ENCODE measurements at regions not wholly inside any gene's neighbourhood (a gene's known extent, or its start where the extent isn't known, plus 50 kb on each side); places are given as distances from the start of the nearest gene placed in this dataset.

DNA sequence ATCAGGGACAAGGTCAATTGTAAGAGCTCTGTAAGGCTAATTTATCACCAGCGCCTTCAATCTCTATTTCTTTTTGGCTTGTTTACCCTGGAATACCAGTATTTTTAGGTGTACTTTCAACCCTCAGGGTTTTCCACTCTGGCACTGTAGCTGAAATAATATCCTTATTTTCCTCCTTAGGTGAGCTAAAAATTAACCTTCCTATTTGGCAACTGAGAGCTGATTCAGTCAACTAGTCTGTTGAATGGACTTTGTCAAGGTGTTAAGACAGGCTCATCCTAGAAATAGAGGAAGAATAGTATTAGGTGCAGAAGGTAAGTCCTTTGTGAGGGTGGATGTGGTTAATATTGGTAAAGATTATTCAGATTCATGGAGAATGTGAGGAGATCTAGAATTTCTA, 101.3 kb upstream of the BANK1 start:
- H3K27me3 ChIP-seq (ENCODE audit: insufficient read depth, low read depth, severe bottlenecking) = no peaks in the 10 kb centered on the region
- H3K4me3 ChIP-seq (ENCODE audit: low read depth, low read length) = no peak overlapping the region
- TF ChIP-seq, protein P1, sequence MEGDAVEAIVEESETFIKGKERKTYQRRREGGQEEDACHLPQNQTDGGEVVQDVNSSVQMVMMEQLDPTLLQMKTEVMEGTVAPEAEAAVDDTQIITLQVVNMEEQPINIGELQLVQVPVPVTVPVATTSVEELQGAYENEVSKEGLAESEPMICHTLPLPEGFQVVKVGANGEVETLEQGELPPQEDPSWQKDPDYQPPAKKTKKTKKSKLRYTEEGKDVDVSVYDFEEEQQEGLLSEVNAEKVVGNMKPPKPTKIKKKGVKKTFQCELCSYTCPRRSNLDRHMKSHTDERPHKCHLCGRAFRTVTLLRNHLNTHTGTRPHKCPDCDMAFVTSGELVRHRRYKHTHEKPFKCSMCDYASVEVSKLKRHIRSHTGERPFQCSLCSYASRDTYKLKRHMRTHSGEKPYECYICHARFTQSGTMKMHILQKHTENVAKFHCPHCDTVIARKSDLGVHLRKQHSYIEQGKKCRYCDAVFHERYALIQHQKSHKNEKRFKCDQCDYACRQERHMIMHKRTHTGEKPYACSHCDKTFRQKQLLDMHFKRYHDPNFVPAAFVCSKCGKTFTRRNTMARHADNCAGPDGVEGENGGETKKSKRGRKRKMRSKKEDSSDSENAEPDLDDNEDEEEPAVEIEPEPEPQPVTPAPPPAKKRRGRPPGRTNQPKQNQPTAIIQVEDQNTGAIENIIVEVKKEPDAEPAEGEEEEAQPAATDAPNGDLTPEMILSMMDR (IDR thresholded peaks at IDR 0.05; ENCODE audit: low read depth, low read length) = no peak
- H3K27ac ChIP-seq = no peak overlapping the region
- no peak for DNase-seq
- no peaks in the 10 kb centered on the region for H3K36me3 ChIP-seq
- no peaks in the 10 kb centered on the region for H3K9me3 ChIP-seq (ENCODE audit: severe bottlenecking)

DNA sequence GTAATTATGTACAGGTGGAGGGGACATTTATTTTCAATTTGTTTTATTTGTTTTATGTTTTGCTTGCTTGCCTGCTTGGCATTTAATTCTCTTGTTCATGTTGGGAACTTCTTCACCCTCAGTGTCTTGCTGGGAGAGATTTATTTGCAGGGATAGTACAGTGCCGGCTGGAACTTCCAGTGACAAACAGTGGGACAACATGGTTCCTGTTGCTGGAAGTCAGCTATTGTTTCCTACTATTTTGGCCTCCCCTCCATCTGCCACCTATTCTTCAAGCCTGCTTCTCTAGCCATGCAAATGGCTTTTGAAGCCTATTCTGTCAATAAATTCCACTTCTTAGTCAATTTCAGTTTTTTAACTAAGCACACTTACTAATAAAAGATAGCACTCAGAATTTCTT, 105.4 kb upstream of the BANK1 start:
- Histone ChIP-seq H3K9me3 (ENCODE audit: severe bottlenecking) (no peaks in the 10 kb centered on the region), H3K27me3 (ENCODE audit: insufficient read depth, low read depth, severe bottlenecking) (no peaks in the 10 kb centered on the region), H3K4me3 (ENCODE audit: low read depth, low read length) (no peak overlapping the region), H3K36me3 (no peaks in the 10 kb centered on the region), H3K27ac (no peak overlapping the region)
- DNase-seq = no peak
- TF ChIP-seq, protein P1 (IDR thresholded peaks at IDR 0.05; ENCODE audit: low read depth, low read length) = no peak

DNA sequence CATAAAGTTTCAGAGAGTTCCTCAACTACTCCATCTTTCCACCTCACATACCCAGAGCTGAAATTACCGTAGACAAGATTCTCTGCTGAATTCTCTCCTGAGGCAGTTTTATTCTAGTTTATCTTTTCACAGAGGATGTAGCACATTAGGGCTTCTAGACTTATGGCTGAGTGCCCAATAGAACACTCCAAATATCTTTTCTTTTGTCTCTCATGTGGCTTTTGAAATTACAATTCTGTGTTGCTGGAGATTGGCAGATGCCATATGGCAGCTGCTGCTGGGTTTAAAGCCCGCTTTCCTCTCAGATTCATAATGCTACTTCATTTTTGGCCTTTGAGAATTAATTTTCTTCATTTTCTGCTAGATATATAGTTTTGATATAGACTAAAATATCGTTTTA, 107.6 kb upstream of the BANK1 start:
- H3K9me3 ChIP-seq (ENCODE audit: severe bottlenecking) = no peaks in the 10 kb centered on the region
- no peak overlapping the region for H3K4me3 ChIP-seq (ENCODE audit: low read depth, low read length)
- H3K36me3 ChIP-seq = no peaks in the 10 kb centered on the region
- TF ChIP-seq, protein P1 (IDR thresholded peaks at IDR 0.05; ENCODE audit: low read depth, low read length) = no peak
- no peak overlapping the region for H3K27ac ChIP-seq
- no peaks in the 10 kb centered on the region for H3K27me3 ChIP-seq (ENCODE audit: insufficient read depth, low read depth, severe bottlenecking)
- no peak for DNase-seq

DNA sequence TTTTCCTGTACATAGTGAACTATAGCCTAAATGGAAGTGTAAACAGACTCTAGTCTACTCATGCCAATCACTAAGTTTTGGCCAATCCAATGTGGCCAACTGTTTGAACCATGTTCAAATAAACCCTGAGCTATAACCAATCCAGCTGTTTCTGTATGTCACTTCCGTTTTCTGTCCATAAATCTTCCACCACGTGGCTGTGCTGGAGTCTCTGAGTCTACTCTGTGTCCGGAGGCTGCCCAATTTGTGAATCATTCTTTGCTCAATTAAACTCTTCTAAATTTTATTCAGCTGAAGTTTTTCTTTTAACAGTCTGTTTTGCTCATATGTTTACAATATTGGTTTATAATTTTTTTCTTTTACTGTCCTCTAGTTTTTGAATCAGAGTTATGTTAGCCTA, 112.3 kb upstream of the BANK1 start:
- DNase-seq = no peak
- no peak overlapping the region for H3K27ac ChIP-seq
- TF ChIP-seq, protein P1 (IDR thresholded peaks at IDR 0.05; ENCODE audit: low read depth, low read length) = no peak
- no peaks in the 10 kb centered on the region for H3K9me3 ChIP-seq (ENCODE audit: severe bottlenecking)
- no peak overlapping the region for H3K4me3 ChIP-seq (ENCODE audit: low read depth, low read length)
- H3K27me3 ChIP-seq (ENCODE audit: insufficient read depth, low read depth, severe bottlenecking) = no peaks in the 10 kb centered on the region
- no peaks in the 10 kb centered on the region for H3K36me3 ChIP-seq

- Histone ChIP-seq H3K27ac (no peak overlapping the region), H3K36me3 (no peaks in the 10 kb centered on the region), H3K27me3 (ENCODE audit: insufficient read depth, low read depth, severe bottlenecking) (no peaks in the 10 kb centered on the region), H3K4me3 (ENCODE audit: low read depth, low read length) (no peak overlapping the region), H3K9me3 (ENCODE audit: severe bottlenecking) (no peaks in the 10 kb centered on the region)
- TF ChIP-seq, protein P1 (IDR thresholded peaks at IDR 0.05; ENCODE audit: low read depth, low read length) = no peak
- DNase-seq = no peak
Measured at GRCh38 chr4:101670897-101671296, 119.6 kb upstream of the BANK1 start.

DNA sequence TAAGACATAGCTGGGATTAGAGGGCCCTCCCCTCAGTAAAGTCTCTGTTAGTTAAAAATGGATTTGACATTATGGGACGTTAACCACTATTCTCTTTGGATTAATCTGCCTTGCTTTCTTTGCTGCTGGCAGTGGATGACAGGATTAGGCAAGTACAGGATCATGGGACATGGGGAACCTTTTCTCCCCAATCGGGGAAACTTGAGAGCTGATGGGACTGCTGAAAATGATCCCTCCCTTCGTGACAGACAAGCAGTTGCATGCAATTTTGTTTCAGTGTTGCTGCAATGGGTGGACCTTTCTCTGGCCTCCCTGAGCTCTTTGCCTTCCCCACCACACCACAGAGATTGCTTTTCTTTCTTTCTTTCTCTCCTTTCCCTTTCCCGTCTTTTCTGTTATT, 120.2 kb upstream of the BANK1 start:
- TF ChIP-seq, protein P1 (IDR thresholded peaks at IDR 0.05; ENCODE audit: low read depth, low read length) = no peak
- H3K4me3 ChIP-seq (ENCODE audit: low read depth, low read length) = no peak overlapping the region
- no peaks in the 10 kb centered on the region for H3K36me3 ChIP-seq
- no peak for DNase-seq
- H3K27ac ChIP-seq = no peak overlapping the region
- no peaks in the 10 kb centered on the region for H3K27me3 ChIP-seq (ENCODE audit: insufficient read depth, low read depth, severe bottlenecking)
- H3K9me3 ChIP-seq (ENCODE audit: severe bottlenecking) = no peaks in the 10 kb centered on the region
